Right lobe of liver (tissue), 6 donors: ENCODE measurements at regions not wholly inside any gene's neighbourhood (a gene's known extent, or its start where the extent isn't known, plus 50 kb on each side); places are given as distances from the start of the nearest gene placed in this dataset.

Experiments used
- ATAC-seq, 4 donors: fragments of 200-7000 bp; cut with Tn5 transposase; one replicate each; pipeline ENCODE4 v1.9.1; 2020; ENCODE audit warnings: mild to moderate bottlenecking in 4 of 4, moderate library complexity in 4 of 4
- DNase-seq, 3 donors: peaks; one replicate each; pipeline ENCODE4 v3.0.0-alpha.2; 2020
- H3K27ac ChIP-seq, 3 donors: fragments of 200-600 bp; one replicate each; pipeline ENCODE4 v1.8.0; 2022
- H3K27me3 ChIP-seq, 2 donors: fragments of 200-600 bp; one replicate each; pipeline ENCODE4 v1.8.0; 2022
- H3K36me3 ChIP-seq, 4 donors: fragments of 200-600 bp; sonication (generic) in 1 of 4; one replicate each; pipeline versions ENCODE4 v1.5.1 to v1.8.0; 2017 to 2022; ENCODE audit warnings: control low read depth in 1 of 4
- H3K4me1 ChIP-seq, 4 donors: fragments of 200-600 bp; sonication (generic) in 1 of 4; one replicate each; pipeline versions ENCODE4 v1.5.1 to v1.8.0; 2017 to 2022; ENCODE audit warnings: control low read depth in 1 of 4
- H3K4me3 ChIP-seq, 3 donors: fragments of 200-600 bp; one replicate each; pipeline ENCODE4 v1.8.0; 2022
- H3K9me3 ChIP-seq, 4 donors: fragments of 200-600 bp; sonication (generic) in 1 of 4; one replicate each; pipeline versions ENCODE4 v1.5.1 to v1.8.0; 2017 to 2022; ENCODE audit warnings: control low read depth in 1 of 4
- CTCF ChIP-seq, 4 donors: fragments of 200-600 bp in 3 of 4; fragments of 450-650 bp in 1 of 4; IDR thresholded peaks; one replicate each; pipeline versions ENCODE4 v1.5.1 to v1.8.0; 2016 to 2022; ENCODE audit warnings: antibody characterized with exemption in 4 of 4, mild to moderate bottlenecking in 2 of 4
- POLR2A ChIP-seq: fragments of 450-650 bp; IDR thresholded peaks from one replicate; pipeline ENCODE4 v1.6.1; 2017; ENCODE audit warnings: antibody characterized with exemption, mild to moderate bottlenecking
- WGBS: methylation state at CpG from one replicate; pipeline ENCODE4 v1.1.6; 2018; ENCODE audit warnings: low coverage, low lambda C conversion rate; ENCODE audit not compliant: insufficient coverage; ENCODE audit errors: missing lambda C conversion rate; 5-methylcytosine and 5-hydroxymethylcytosine counted together
- intact Hi-C, 2 donors: fragments of 100-400 bp; cut with DNase I; formaldehyde crosslinking; loops; one replicate each; pipeline versions ENCODE4 v1.11.2 to v1.14.1; 2022
- donor health status: DM: no; HTN: yes; CAD: no.
- donor health status: DM: no; HTN: no; CAD: no.
- donor health status: DM: no; HTN: no; CAD: no.
- donor health status: DM: no; HTN: yes; CAD: no.
- donor health status: DM: no; HTN: yes; CAD: no.

- peak in 1 of 3 donors; percentile 37 for DNase-seq
- no peak overlapping the region for H3K4me3 ChIP-seq
- H3K36me3 ChIP-seq = no peaks in the 10 kb centered on the region
- no peaks in the 10 kb centered on the region for H3K4me1 ChIP-seq
- WGBS = 21% methylated on average over 4 of the region's 10 CpGs
- H3K27ac ChIP-seq = no peak overlapping the region
- no peak for ATAC-seq
- no peaks in the 10 kb centered on the region for H3K27me3 ChIP-seq
- intact Hi-C loops = no loop called here
- H3K9me3 ChIP-seq = no peaks in the 10 kb centered on the region
- TF ChIP-seq POLR2A (no peak), CTCF (IDR thresholded peaks at IDR 0.05) (no peak)
Observed at GRCh38 chr2:236968880-236969534, 116.7 kb upstream of the COPS8 start.

- Histone ChIP-seq H3K4me3 (no peak overlapping the region), H3K27me3 (no peaks in the 10 kb centered on the region), H3K9me3 (no peaks in the 10 kb centered on the region), H3K27ac (no peak overlapping the region), H3K4me1 (no peaks in the 10 kb centered on the region), H3K36me3 (no peaks in the 10 kb centered on the region)
- WGBS = 60% methylated on average over 13 of the region's 17 CpGs
- no peak for TF ChIP-seq CTCF (IDR thresholded peaks at IDR 0.05)
- TF ChIP-seq POLR2A = no peak
- intact Hi-C loops = no loop called here
- peak in 1 of 3 donors; percentile 39 for DNase-seq
- ATAC-seq = no peak
Observed at GRCh38 chr2:236969767-236970655, 115.7 kb upstream of the COPS8 start.

GRCh38 chr2:236970656-236971010 is 115.1 kb upstream of the COPS8 start:
- 55% methylated on average over 2 of the region's 3 CpGs for WGBS
- H3K27me3 ChIP-seq = no peaks in the 10 kb centered on the region
- intact Hi-C loops = no loop called here
- DNase-seq (peak in 1 of 3 donors; percentile 31), ATAC-seq (no peak)
- H3K36me3 ChIP-seq = no peaks in the 10 kb centered on the region
- no peak overlapping the region for H3K27ac ChIP-seq
- no peak for TF ChIP-seq CTCF (IDR thresholded peaks at IDR 0.05)
- no peak for TF ChIP-seq POLR2A
- H3K4me3 ChIP-seq = no peak overlapping the region
- H3K4me1 ChIP-seq = no peaks in the 10 kb centered on the region
- no peaks in the 10 kb centered on the region for H3K9me3 ChIP-seq

GRCh38 chr2:236971131-236971821 is 114.4 kb upstream of the COPS8 start:
- no peaks in the 10 kb centered on the region for H3K36me3 ChIP-seq
- no peak for TF ChIP-seq POLR2A
- no peak for TF ChIP-seq CTCF (IDR thresholded peaks at IDR 0.05)
- intact Hi-C loops = no loop called here
- no peak overlapping the region for H3K4me3 ChIP-seq
- 70% methylated on average over 15 of the region's 15 CpGs for WGBS
- no peaks in the 10 kb centered on the region for H3K9me3 ChIP-seq
- no peak overlapping the region for H3K27ac ChIP-seq
- peak in 1 of 4 donors; percentile 20 for ATAC-seq
- peak in 1 of 3 donors; percentile 45 for DNase-seq
- no peaks in the 10 kb centered on the region for H3K4me1 ChIP-seq
- H3K27me3 ChIP-seq = no peaks in the 10 kb centered on the region
